ENCODE measurements at regions not wholly inside any gene's neighbourhood (a gene's known extent, or its start where the extent isn't known, plus 50 kb on each side); places are given as distances from the start of the nearest gene placed in this dataset.

DNA sequence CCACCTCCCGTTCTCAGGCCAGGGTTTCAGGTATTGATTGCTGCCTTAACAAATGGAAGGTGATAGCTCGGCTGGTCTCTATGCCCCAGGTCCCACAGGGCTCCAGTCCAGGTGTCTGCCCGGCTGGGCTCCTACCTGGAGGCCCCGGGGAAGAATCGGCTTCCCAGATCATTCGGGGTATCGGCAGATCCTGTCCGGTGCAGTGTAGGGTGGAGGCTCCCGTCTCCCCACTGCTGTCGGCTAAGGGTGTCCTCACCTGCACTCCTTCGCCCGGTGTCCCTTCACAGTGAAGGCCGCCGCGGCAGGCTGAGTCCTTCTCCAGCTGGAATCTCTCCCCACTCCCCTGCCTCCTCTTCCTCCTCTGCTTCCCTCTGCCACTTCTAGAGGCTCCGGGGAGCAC lies 573.9 kb upstream of the SALL3 start:
- Histone ChIP-seq H3K4me3 (ENCODE audit: low read length) (no peak overlapping the region), H3K4me2 (ENCODE audit: low read length) (no peak overlapping the region), H3K79me2 (ENCODE audit: low read length) (no peaks in the 10 kb centered on the region), H3K36me3 (replicated peaks; ENCODE audit: low read depth, low read length) (no peaks in the 10 kb centered on the region), H2AFZ (ENCODE audit: low read depth, low read length) (no peak overlapping the region), H3K9ac (ENCODE audit: low read length) (no peak overlapping the region), H3K27ac (ENCODE audit: low read length) (no peak overlapping the region), H3K27me3 (ENCODE audit: low read depth, low read length) (no peaks in the 10 kb centered on the region), H3K4me1 (ENCODE audit: low read length) (no peaks in the 10 kb centered on the region), H4K20me1 (ENCODE audit: insufficient read depth, low read length) (no peaks in the 10 kb centered on the region), H3K9me3 (ENCODE audit: insufficient read depth, low read length) (no peaks in the 10 kb centered on the region)
- TF ChIP-seq, protein P1, sequence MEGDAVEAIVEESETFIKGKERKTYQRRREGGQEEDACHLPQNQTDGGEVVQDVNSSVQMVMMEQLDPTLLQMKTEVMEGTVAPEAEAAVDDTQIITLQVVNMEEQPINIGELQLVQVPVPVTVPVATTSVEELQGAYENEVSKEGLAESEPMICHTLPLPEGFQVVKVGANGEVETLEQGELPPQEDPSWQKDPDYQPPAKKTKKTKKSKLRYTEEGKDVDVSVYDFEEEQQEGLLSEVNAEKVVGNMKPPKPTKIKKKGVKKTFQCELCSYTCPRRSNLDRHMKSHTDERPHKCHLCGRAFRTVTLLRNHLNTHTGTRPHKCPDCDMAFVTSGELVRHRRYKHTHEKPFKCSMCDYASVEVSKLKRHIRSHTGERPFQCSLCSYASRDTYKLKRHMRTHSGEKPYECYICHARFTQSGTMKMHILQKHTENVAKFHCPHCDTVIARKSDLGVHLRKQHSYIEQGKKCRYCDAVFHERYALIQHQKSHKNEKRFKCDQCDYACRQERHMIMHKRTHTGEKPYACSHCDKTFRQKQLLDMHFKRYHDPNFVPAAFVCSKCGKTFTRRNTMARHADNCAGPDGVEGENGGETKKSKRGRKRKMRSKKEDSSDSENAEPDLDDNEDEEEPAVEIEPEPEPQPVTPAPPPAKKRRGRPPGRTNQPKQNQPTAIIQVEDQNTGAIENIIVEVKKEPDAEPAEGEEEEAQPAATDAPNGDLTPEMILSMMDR (IDR thresholded peaks at IDR 0.05; ENCODE audit: low read depth, low read length), result no peak
- no peak for TF ChIP-seq EZH2phosphoT487 (IDR thresholded peaks at IDR 0.05; ENCODE audit: low read depth)

DNA sequence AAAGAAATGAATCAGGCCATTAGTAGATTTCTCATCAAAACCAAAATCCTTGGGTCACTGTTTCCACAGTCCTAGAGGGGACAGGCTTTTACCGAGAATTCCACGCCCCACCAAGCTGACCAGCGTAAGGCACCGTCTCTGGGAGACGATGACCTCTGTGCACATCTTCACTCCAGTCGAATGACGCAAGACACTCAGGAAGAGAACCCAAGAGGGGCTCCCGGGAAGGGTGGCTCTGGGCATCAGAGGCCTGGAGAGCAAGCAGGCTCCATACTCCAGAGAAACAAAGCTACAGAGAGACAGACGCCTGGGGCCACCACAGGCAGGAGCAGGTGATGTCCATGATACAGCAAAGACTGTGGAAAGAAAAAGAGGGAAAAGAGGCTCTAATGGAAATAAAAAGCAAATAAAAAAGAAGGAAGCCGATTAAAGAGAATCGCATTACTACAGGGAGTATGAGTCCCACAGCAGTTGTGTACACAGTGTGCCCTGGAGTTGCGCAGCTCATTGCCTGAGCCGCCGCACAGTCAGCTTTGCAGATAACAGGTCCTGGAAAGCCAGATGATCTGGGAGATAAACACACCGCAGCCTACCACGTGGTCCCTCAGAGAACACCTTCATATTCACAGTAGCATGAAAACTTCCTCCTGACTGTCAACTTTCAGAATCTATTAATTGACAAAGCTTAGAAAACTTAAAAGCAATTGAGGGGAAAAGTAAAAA lies 572.7 kb upstream of the SALL3 start:
- no peak for TF ChIP-seq EZH2phosphoT487 (IDR thresholded peaks at IDR 0.05; ENCODE audit: low read depth)
- TF ChIP-seq, protein P1 (IDR thresholded peaks at IDR 0.05; ENCODE audit: low read depth, low read length), result no peak
- H3K9me3 ChIP-seq (ENCODE audit: insufficient read depth, low read length), result no peaks in the 10 kb centered on the region
- no peak overlapping the region for H3K4me3 ChIP-seq (ENCODE audit: low read length)
- H3K27me3 ChIP-seq (ENCODE audit: low read depth, low read length), result no peaks in the 10 kb centered on the region
- H3K4me2 ChIP-seq (ENCODE audit: low read length), result no peak overlapping the region
- no peak overlapping the region for H3K27ac ChIP-seq (ENCODE audit: low read length)
- no peaks in the 10 kb centered on the region for H3K36me3 ChIP-seq (replicated peaks; ENCODE audit: low read depth, low read length)
- H4K20me1 ChIP-seq (ENCODE audit: insufficient read depth, low read length), result no peaks in the 10 kb centered on the region
- no peaks in the 10 kb centered on the region for H3K4me1 ChIP-seq (ENCODE audit: low read length)
- H3K79me2 ChIP-seq (ENCODE audit: low read length), result no peaks in the 10 kb centered on the region
- no peak overlapping the region for H2AFZ ChIP-seq (ENCODE audit: low read depth, low read length)
- no peak overlapping the region for H3K9ac ChIP-seq (ENCODE audit: low read length)

DNA sequence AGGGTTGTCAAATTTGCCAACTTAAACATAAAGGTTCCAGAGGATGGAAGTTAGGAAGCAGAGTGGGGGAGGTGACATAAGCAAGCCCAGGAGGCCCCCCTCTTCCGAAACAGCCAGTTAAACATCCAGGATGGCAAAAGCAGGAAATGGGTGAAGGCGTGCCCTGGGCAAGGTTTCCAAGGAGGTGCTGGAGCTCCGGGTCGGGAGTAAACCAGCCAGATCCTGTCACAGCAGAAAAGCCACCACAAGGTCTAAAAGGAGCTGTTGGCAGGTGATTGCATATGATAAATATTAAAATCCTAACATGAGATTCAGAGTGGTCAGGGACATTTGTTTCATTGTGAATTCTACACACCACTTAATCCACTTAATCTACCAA lies 572.2 kb upstream of the SALL3 start:
- TF ChIP-seq, protein P1 (IDR thresholded peaks at IDR 0.05; ENCODE audit: low read depth, low read length), result no peak
- no peak for TF ChIP-seq EZH2phosphoT487 (IDR thresholded peaks at IDR 0.05; ENCODE audit: low read depth)
- Histone ChIP-seq H3K27ac (ENCODE audit: low read length) (no peak overlapping the region), H3K4me2 (ENCODE audit: low read length) (no peak overlapping the region), H3K27me3 (ENCODE audit: low read depth, low read length) (no peaks in the 10 kb centered on the region), H3K9me3 (ENCODE audit: insufficient read depth, low read length) (no peaks in the 10 kb centered on the region), H2AFZ (ENCODE audit: low read depth, low read length) (no peak overlapping the region), H3K4me3 (ENCODE audit: low read length) (no peak overlapping the region), H4K20me1 (ENCODE audit: insufficient read depth, low read length) (no peaks in the 10 kb centered on the region), H3K4me1 (ENCODE audit: low read length) (no peaks in the 10 kb centered on the region), H3K79me2 (ENCODE audit: low read length) (no peaks in the 10 kb centered on the region), H3K9ac (ENCODE audit: low read length) (no peak overlapping the region), H3K36me3 (replicated peaks; ENCODE audit: low read depth, low read length) (no peaks in the 10 kb centered on the region)

DNA sequence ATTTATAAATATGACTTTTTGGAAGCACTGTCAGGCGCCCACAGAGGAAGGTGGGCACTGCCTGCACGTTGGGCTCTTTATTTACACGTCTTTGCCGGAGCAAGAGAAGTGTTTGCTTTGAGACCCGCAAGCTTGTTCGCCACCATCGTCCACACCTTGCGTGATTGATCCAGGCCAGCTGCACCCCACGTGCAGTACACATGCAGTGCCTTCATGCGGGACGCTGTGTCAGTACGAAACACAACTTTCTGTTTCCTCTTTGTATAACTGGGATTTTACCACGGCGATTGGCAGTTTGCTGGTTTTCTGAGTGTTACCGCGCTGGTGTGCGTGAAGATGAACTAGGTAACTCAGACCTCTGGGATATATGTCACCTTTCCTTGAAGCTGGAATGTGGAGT lies 571.0 kb upstream of the SALL3 start:
- Histone ChIP-seq H2AFZ (ENCODE audit: low read depth, low read length) (no peak overlapping the region), H3K9me3 (ENCODE audit: insufficient read depth, low read length) (no peaks in the 10 kb centered on the region), H3K4me2 (ENCODE audit: low read length) (no peak overlapping the region), H3K27ac (ENCODE audit: low read length) (no peak overlapping the region), H3K36me3 (replicated peaks; ENCODE audit: low read depth, low read length) (no peaks in the 10 kb centered on the region), H3K4me1 (ENCODE audit: low read length) (no peaks in the 10 kb centered on the region), H3K4me3 (ENCODE audit: low read length) (no peak overlapping the region), H3K9ac (ENCODE audit: low read length) (no peak overlapping the region), H3K79me2 (ENCODE audit: low read length) (no peaks in the 10 kb centered on the region), H4K20me1 (ENCODE audit: insufficient read depth, low read length) (no peaks in the 10 kb centered on the region), H3K27me3 (ENCODE audit: low read depth, low read length) (no peaks in the 10 kb centered on the region)
- TF ChIP-seq EZH2phosphoT487 (IDR thresholded peaks at IDR 0.05; ENCODE audit: low read depth), result no peak
- TF ChIP-seq, protein P1 (IDR thresholded peaks at IDR 0.05; ENCODE audit: low read depth, low read length), result no peak
